Loucy (cell line): ENCODE measurements at regions not wholly inside any gene's neighbourhood (a gene's known extent, or its start where the extent isn't known, plus 50 kb on each side); places are given as distances from the start of the nearest gene placed in this dataset.

Experiments used
- EZH2phosphoT487 ChIP-seq: fragments of 200-600 bp; IDR thresholded peaks from 2 replicates; pipeline ENCODE4 v1.6.1; 2018; ENCODE audit warnings: antibody characterized with exemption, mild to moderate bottlenecking, moderate library complexity, borderline replicate concordance
- TF ChIP-seq, protein P1 (sequence below): fragments of 200-600 bp; sonication (generic); conservative IDR thresholded peaks from 2 replicates; pipeline ENCODE4 v1.5.1; 2014; ENCODE audit warnings: mild to moderate bottlenecking, antibody characterized with exemption, low read length

DNA sequence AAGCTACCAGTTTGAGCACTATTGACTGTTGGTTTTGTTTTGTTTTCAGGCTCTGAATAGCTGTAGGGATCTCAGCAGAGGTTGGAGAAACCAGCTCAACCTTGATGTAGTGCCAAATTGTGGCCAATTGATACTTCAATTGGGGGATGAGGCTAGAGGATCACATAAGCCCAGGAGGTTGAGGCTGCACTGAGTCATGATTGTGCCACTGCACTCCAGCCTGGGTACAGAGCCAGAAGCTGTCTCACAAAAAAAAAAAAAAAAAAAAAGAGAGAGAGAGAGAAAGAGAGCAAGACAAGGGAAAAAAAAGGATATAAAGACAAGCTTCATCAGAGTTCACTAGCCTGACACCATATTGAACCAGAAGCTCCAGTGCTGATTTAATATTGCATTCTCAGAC is 702.1 kb downstream of the FRK start:
- TF ChIP-seq, protein P1, sequence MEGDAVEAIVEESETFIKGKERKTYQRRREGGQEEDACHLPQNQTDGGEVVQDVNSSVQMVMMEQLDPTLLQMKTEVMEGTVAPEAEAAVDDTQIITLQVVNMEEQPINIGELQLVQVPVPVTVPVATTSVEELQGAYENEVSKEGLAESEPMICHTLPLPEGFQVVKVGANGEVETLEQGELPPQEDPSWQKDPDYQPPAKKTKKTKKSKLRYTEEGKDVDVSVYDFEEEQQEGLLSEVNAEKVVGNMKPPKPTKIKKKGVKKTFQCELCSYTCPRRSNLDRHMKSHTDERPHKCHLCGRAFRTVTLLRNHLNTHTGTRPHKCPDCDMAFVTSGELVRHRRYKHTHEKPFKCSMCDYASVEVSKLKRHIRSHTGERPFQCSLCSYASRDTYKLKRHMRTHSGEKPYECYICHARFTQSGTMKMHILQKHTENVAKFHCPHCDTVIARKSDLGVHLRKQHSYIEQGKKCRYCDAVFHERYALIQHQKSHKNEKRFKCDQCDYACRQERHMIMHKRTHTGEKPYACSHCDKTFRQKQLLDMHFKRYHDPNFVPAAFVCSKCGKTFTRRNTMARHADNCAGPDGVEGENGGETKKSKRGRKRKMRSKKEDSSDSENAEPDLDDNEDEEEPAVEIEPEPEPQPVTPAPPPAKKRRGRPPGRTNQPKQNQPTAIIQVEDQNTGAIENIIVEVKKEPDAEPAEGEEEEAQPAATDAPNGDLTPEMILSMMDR, result no peak
- TF ChIP-seq EZH2phosphoT487, result no peak
